ENCODE measurements at regions not wholly inside any gene's neighbourhood (a gene's known extent, or its start where the extent isn't known, plus 50 kb on each side); places are given as distances from the start of the nearest gene placed in this dataset.

DNA sequence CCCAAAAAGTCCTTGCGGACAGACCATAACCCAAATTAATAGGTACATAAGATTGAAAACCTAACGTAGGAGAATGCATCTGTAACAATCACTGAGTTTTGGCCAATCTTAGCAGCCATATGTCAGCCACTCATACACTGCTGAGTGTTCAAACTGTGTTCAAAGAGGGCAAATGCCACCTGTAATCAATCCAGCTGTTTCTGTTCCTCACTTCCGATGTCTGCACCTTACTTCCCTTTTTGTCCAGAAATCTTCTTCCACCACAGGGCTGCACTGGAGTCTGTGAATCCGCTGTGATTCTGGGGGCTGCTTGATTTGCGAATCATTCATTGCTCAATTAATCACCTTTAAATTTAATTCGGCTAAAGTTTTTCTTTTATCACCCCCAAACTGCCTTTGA, 263.9 kb downstream of the ICE1 start:
- no peaks in the 10 kb centered on the region for H3K4me1 ChIP-seq (ENCODE audit: control insufficient read depth, insufficient read depth, low read length)
- H3K27ac Mint-ChIP-seq = no peak overlapping the region
- H3K9me3 Mint-ChIP-seq = peaks cover 12% of the 10 kb centered on the region
- no peak overlapping the region for H3K27ac ChIP-seq (ENCODE audit: low read depth, low read length)
- H3K4me1 Mint-ChIP-seq = no peaks in the 10 kb centered on the region
- no peaks in the 10 kb centered on the region for H3K36me3 Mint-ChIP-seq (ENCODE audit: low read depth)
- no peak for TF ChIP-seq CTCF (conservative IDR thresholded peaks at IDR 0.05)
- no peaks in the 10 kb centered on the region for H3K27me3 Mint-ChIP-seq (ENCODE audit: insufficient read depth)
- no peak for DNase-seq
- no peaks in the 10 kb centered on the region for H3K9me3 ChIP-seq (ENCODE audit: control insufficient read depth, low read length)
- WGBS, 2 experiments (ENCODE audit: insufficient coverage in 1 of 2, insufficient read length in 1 of 2) = 94 to 95% methylated on average over 2 to 6 of the region's 6 CpGs
- H3K9ac ChIP-seq (ENCODE audit: extremely low read depth, low read length, poor library complexity, severe bottlenecking) = no peak overlapping the region
- no peaks in the 10 kb centered on the region for H3K36me3 ChIP-seq (ENCODE audit: control insufficient read depth, insufficient read depth, low read length)
- no peak overlapping the region for H3K4me3 ChIP-seq (ENCODE audit: low read length)
- H3K27me3 ChIP-seq (ENCODE audit: control insufficient read depth, insufficient read depth, low read length, poor library complexity, severe bottlenecking) = no peaks in the 10 kb centered on the region
- no peak overlapping the region for H3K4me3 Mint-ChIP-seq

DNA sequence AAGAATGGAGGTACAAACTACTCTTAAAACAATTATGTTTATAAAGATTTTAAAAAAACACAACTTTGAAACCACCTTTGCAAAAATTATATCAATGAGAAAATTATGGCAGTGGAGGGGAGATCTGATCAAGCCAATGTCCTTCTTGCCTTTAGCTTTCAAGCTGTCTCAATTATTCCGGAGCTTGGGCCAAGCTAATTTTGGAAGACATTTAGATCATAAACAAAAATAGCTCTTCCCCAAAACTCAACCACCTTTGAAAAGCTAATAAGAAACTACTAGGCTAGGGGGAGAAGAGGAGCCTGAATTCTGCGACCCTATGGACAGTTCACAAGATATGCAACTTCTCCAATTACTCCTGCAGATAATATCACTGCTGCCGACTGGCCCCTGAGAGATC, 263.3 kb downstream of the ICE1 start:
- TF ChIP-seq CTCF (conservative IDR thresholded peaks at IDR 0.05) = no peak
- no peak overlapping the region for H3K4me3 Mint-ChIP-seq

DNA sequence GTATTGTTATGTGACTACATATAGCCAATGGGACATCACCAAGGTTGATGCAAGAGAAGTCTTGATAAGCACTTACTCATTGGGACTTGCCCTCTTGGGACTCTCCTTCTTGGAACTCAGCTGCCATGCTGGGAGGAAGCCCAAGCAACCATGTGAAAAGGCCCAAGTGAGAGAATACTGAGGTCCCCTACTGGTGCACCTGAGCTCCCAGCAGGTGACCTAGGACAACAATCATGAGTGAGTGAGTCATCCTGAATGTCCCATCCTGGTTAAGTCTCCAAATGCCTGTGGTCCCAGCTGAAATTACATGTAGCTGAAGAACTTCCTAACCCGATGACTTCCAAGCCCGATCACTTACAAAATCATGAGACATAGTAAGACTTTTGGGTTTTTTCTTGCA, 260.7 kb downstream of the ICE1 start:
- no peaks in the 10 kb centered on the region for H3K27me3 ChIP-seq (ENCODE audit: control insufficient read depth, insufficient read depth, low read length, poor library complexity, severe bottlenecking)
- H3K4me3 Mint-ChIP-seq = no peak overlapping the region
- no peak for TF ChIP-seq CTCF (conservative IDR thresholded peaks at IDR 0.05)

More for the DNA sequence above, 263.3 kb downstream of the ICE1 start:
- Mint-ChIP-seq H3K36me3 (ENCODE audit: low read depth) (no peaks in the 10 kb centered on the region), H3K27me3 (ENCODE audit: insufficient read depth) (no peaks in the 10 kb centered on the region), H3K27ac (no peak overlapping the region), H3K4me1 (no peaks in the 10 kb centered on the region), H3K9me3 (peaks cover 12% of the 10 kb centered on the region)
- Histone ChIP-seq H3K9ac (ENCODE audit: extremely low read depth, low read length, poor library complexity, severe bottlenecking) (no peak overlapping the region), H3K27ac (ENCODE audit: low read depth, low read length) (no peak overlapping the region), H3K27me3 (ENCODE audit: control insufficient read depth, insufficient read depth, low read length, poor library complexity, severe bottlenecking) (no peaks in the 10 kb centered on the region), H3K36me3 (ENCODE audit: control insufficient read depth, insufficient read depth, low read length) (no peaks in the 10 kb centered on the region), H3K9me3 (ENCODE audit: control insufficient read depth, low read length) (no peaks in the 10 kb centered on the region), H3K4me3 (ENCODE audit: low read length) (no peak overlapping the region), H3K4me1 (ENCODE audit: control insufficient read depth, insufficient read depth, low read length) (no peaks in the 10 kb centered on the region)
- 78 to 100% methylated on average over 1 to 3 of the region's 3 CpGs for WGBS, 2 experiments (ENCODE audit: insufficient coverage in 1 of 2, insufficient read length in 1 of 2)
- DNase-seq = no peak

More for the DNA sequence above, 260.7 kb downstream of the ICE1 start:
- peak; percentile 63 for DNase-seq
- Mint-ChIP-seq H3K27ac (no peak overlapping the region), H3K36me3 (ENCODE audit: low read depth) (no peaks in the 10 kb centered on the region), H3K27me3 (ENCODE audit: insufficient read depth) (no peaks in the 10 kb centered on the region), H3K9me3 (peaks cover 12% of the 10 kb centered on the region), H3K4me1 (no peaks in the 10 kb centered on the region)
- Histone ChIP-seq H3K4me3 (ENCODE audit: low read length) (no peak overlapping the region), H3K36me3 (ENCODE audit: control insufficient read depth, insufficient read depth, low read length) (no peaks in the 10 kb centered on the region), H3K9ac (ENCODE audit: extremely low read depth, low read length, poor library complexity, severe bottlenecking) (no peak overlapping the region), H3K4me1 (ENCODE audit: control insufficient read depth, insufficient read depth, low read length) (no peaks in the 10 kb centered on the region), H3K27ac (ENCODE audit: low read depth, low read length) (no peak overlapping the region), H3K9me3 (ENCODE audit: control insufficient read depth, low read length) (no peaks in the 10 kb centered on the region)
- 94% methylated on average over 2 of the region's 2 CpGs; no CpG with 5 or more reads in 1 of the 2 experiments for WGBS, 2 experiments (ENCODE audit: insufficient coverage in 1 of 2, insufficient read length in 1 of 2)
